A549 (cell line): ENCODE measurements at regions not wholly inside any gene's neighbourhood (a gene's known extent, or its start where the extent isn't known, plus 50 kb on each side); places are given as distances from the start of the nearest gene placed in this dataset.

ENCODE experiments used
- ATAC-seq, 2 experiments: fragments of 200-7000 bp in 1 of 2; fragments of >200 bp in 1 of 2; cut with Nextera tagmentation in 1 of 2; cut with Tn5 transposase in 1 of 2; 3 replicates each; pipeline versions ENCODE4 v1.8.0 to v1.9.1; 2018 to 2020; ENCODE audit warnings: mild to moderate bottlenecking in 1 of 2, moderate library complexity in 1 of 2
- CTCF ChIA-PET: fragments of 300-600 bp; sonication (Branson Sonifier 250); formaldehyde crosslinking; extraction: SDS; loops from one replicate; lab custom pipeline; 2021; ENCODE audit warnings: antibody characterized with exemption, inconsistent platforms; lab: Yijun Ruan, JAX
- POLR2A ChIA-PET: fragments of 350-600 bp; formaldehyde crosslinking; extraction: SDS; loops from one replicate; lab custom pipeline; 2021; ENCODE audit warnings: antibody characterized with exemption, inconsistent platforms; lab: Yijun Ruan, JAX
- DNase-seq, 2 experiments: peaks; one replicate each; pipeline versions ENCODE4 v3.0.0 to v3.0.0-alpha.2; 2011 to 2016; ENCODE audit warnings: low read depth in 1 of 2, low spot score in 1 of 2
- FAIRE-seq: peaks from 2 replicates; lab custom pipeline; 2011; peaks lifted over from hg19 to GRCh38; lab: Jason Lieb, UNC
- H3K27ac ChIP-seq, 2 experiments: fragments of >200 bp; sonication (Bioruptor Twin); formaldehyde crosslinking; 3 replicates each; pipeline ENCODE4 v1.5.1; 2016 to 2017
- H3K4me1 ChIP-seq: fragments of >200 bp; sonication (Bioruptor Twin); formaldehyde crosslinking; 3 replicates; pipeline ENCODE4 v1.6.1; 2016
- H3K4me2 ChIP-seq: fragments of >200 bp; sonication (Bioruptor Twin); formaldehyde crosslinking; 3 replicates; pipeline ENCODE4 v1.6.1; 2016
- H3K4me3 ChIP-seq: fragments of >200 bp; sonication (Bioruptor Twin); formaldehyde crosslinking; 3 replicates; pipeline ENCODE4 v1.5.1; 2016
- H3K9me3 ChIP-seq: fragments of >200 bp; sonication (Bioruptor Twin); formaldehyde crosslinking; 3 replicates; pipeline ENCODE4 v1.6.1; 2016
- BHLHE40 ChIP-seq: IDR thresholded peaks from 2 replicates; pipeline ENCODE4 v1.6.1; 2012; ENCODE audit warnings: low read depth, low read length, inconsistent platforms
- CBX2 ChIP-seq: fragments of 200-600 bp; sonication (generic); IDR thresholded peaks from 2 replicates; pipeline ENCODE4 v1.6.1; 2016; ENCODE audit warnings: low read depth, mild to moderate bottlenecking, borderline replicate concordance
- CHD2 ChIP-seq: fragments of 150-350 bp; IDR thresholded peaks from 2 replicates; pipeline ENCODE4 v1.6.1; 2014; ENCODE audit warnings: low read length; ENCODE audit not compliant: partially characterized antibody
- EP300 ChIP-seq, 2 experiments: fragments of >200 bp; sonication (Bioruptor Twin); formaldehyde crosslinking; IDR thresholded peaks; 2 replicates in 1 of 2; 3 replicates in 1 of 2; pipeline ENCODE4 v1.6.1; 2016 to 2017
- FOSL2 ChIP-seq, 2 experiments: fragments of 450-650 bp in 1 of 2; fragments of >200 bp in 1 of 2; sonication (Bioruptor Twin) in 1 of 2; formaldehyde crosslinking; IDR thresholded peaks; 2 replicates each; pipeline versions ENCODE4 v1.5.0 to v1.6.1; 2016 to 2020; ENCODE audit warnings: mild to moderate bottlenecking in 1 of 2, moderate library complexity in 1 of 2
- FOXS1 ChIP-seq: fragments of 250-450 bp; sonication (Bioruptor Pico); IDR thresholded peaks from 2 replicates; pipeline ENCODE4 v1.5.0; 2020; ENCODE audit warnings: mild to moderate bottlenecking, moderate library complexity
- JUNB ChIP-seq: fragments of >200 bp; sonication (Bioruptor Twin); formaldehyde crosslinking; IDR thresholded peaks from 2 replicates; pipeline ENCODE4 v1.6.1; 2016
- KDM1A ChIP-seq: fragments of 200-600 bp; sonication (generic); IDR thresholded peaks from 2 replicates; pipeline ENCODE4 v1.6.1; 2016; ENCODE audit warnings: low read depth, mild to moderate bottlenecking
- KDM5A ChIP-seq: fragments of 200-600 bp; sonication (generic); IDR thresholded peaks from 2 replicates; pipeline ENCODE4 v1.6.1; 2016; ENCODE audit warnings: antibody characterized with exemption, mild to moderate bottlenecking
- MAFK ChIP-seq: fragments of 450-650 bp; IDR thresholded peaks from 2 replicates; pipeline ENCODE4 v1.6.1; 2014; ENCODE audit not compliant: partially characterized antibody
- MAZ ChIP-seq: fragments of 150-350 bp; IDR thresholded peaks from 2 replicates; pipeline ENCODE4 v1.6.1; 2014; ENCODE audit warnings: antibody characterized with exemption, low read depth, low read length, borderline replicate concordance
- POLR2AphosphoS2 ChIP-seq: conservative IDR thresholded peaks from 2 replicates; pipeline ENCODE4 v1.6.1; 2012; ENCODE audit warnings: low read length, improper control_type of control experiment, inconsistent platforms
- RAD21 ChIP-seq, 2 experiments: fragments of >200 bp in 1 of 2; sonication (Bioruptor Twin) in 1 of 2; formaldehyde crosslinking in 1 of 2; IDR thresholded peaks in 1 of 2; conservative IDR thresholded peaks in 1 of 2; 2 replicates in 1 of 2; 3 replicates in 1 of 2; pipeline ENCODE4 v1.6.1; 2012 to 2018; ENCODE audit warnings: inconsistent platforms in 1 of 2
- RARB ChIP-seq: fragments of 250-450 bp; sonication (Bioruptor Pico); IDR thresholded peaks from 2 replicates; pipeline ENCODE4 v1.8.0; 2021; ENCODE audit warnings: mild to moderate bottlenecking, moderate library complexity
- RCOR1 ChIP-seq: fragments of 150-350 bp; IDR thresholded peaks from 2 replicates; pipeline ENCODE4 v1.6.1; 2014; ENCODE audit warnings: antibody characterized with exemption, low read length, low read depth
- RFX5 ChIP-seq: fragments of 450-650 bp; IDR thresholded peaks from 2 replicates; pipeline ENCODE4 v1.7.1; 2014; ENCODE audit warnings: antibody characterized with exemption, mild to moderate bottlenecking, moderate library complexity
- SMC3 ChIP-seq: fragments of >200 bp; sonication (Bioruptor Twin); formaldehyde crosslinking; IDR thresholded peaks from 3 replicates; pipeline ENCODE4 v1.6.1; 2018; ENCODE audit warnings: inconsistent platforms
- SREBF2 ChIP-seq: fragments of 450-650 bp; IDR thresholded peaks from 2 replicates; pipeline ENCODE4 v1.6.1; 2014; ENCODE audit warnings: mild to moderate bottlenecking, moderate library complexity
- TP53 ChIP-seq: fragments of 250-450 bp; sonication (Bioruptor Pico); IDR thresholded peaks from 2 replicates; pipeline ENCODE4 v1.5.0; 2021; ENCODE audit warnings: mild to moderate bottlenecking, moderate library complexity
- ZNF302 ChIP-seq: fragments of 250-450 bp; sonication (Bioruptor Pico); IDR thresholded peaks from 2 replicates; pipeline ENCODE4 v1.9.0; 2021; ENCODE audit warnings: inconsistent platforms, mild to moderate bottlenecking, moderate library complexity
- ZSCAN20 ChIP-seq: fragments of 250-450 bp; sonication (Bioruptor Pico); IDR thresholded peaks from 2 replicates; pipeline ENCODE4 v1.8.0; 2022; ENCODE audit warnings: mild to moderate bottlenecking, moderate library complexity
- WGBS: methylation state at CpG from one replicate; pipeline ENCODE4 v1.1.6; 2017; ENCODE audit errors: missing lambda C conversion rate; 5-methylcytosine and 5-hydroxymethylcytosine counted together
- TF ChIP-seq, protein P1 (sequence below): IDR thresholded peaks from 2 replicates; pipeline ENCODE4 v1.6.1; 2012
- TF ChIP-seq, protein P2 (sequence below): fragments of 250-450 bp; sonication (Bioruptor Pico); IDR thresholded peaks from 2 replicates; pipeline ENCODE4 v1.5.0; 2020; ENCODE audit warnings: low read depth, mild to moderate bottlenecking, moderate library complexity

DNA sequence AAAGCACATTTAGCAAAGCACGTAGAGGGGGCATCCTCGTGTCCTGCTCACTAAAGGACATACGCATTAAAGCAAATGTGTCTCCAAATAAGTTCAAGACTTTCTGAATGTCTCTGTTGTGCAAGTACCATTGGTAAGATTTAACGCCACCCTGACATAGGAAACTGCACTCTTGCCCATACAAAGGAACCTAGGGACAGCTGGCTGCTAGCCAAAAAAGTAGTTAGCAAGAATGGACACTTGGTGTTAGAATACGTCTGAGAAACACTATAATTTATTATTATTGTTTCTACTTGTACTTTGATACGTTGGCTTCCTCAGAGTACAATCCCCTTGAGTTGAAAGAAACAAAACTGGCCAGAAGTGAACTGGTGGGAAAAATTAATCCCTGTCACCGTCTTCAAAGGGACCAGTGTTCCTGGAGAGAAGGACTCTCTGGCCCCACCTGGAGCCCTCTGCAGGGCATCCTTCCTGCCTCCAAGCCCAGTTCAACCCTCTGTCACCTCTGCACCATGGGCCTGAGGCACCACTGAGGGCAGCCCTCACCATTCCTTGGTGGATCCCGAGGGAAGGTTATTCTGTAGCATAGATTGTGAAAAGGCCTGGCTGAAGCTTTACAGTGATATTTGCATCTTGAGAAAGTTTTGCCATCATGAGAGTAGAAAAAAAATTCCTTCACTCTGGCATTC, 51.4 kb upstream of the APCDD1 start:
- ChIA-PET POLR2A (no interaction called here), CTCF (no interaction called here)
- TF ChIP-seq JUNB = no peak
- no peak for TF ChIP-seq MAFK
- no peak for TF ChIP-seq MAZ
- no peak for TF ChIP-seq TP53 (CRISPR knock-in tag)
- no peak for TF ChIP-seq CHD2
- no peak for TF ChIP-seq RAD21 (conservative IDR thresholded peaks at IDR 0.05 in 1 of 2, IDR thresholded peaks at IDR 0.05 in 1 of 2)
- TF ChIP-seq SMC3 = no peak
- TF ChIP-seq POLR2AphosphoS2 = no peak
- no peaks in the 10 kb centered on the region for H3K9me3 ChIP-seq
- WGBS = 36% methylated on average over 8 of the region's 8 CpGs
- no peak overlapping the region for H3K27ac ChIP-seq
- no peak for ATAC-seq
- no peak overlapping the region for H3K4me3 ChIP-seq
- no peaks in the 10 kb centered on the region for H3K4me1 ChIP-seq
- no peak for DNase-seq
- FAIRE-seq = no peak
- H3K4me2 ChIP-seq = no peak overlapping the region

DNA sequence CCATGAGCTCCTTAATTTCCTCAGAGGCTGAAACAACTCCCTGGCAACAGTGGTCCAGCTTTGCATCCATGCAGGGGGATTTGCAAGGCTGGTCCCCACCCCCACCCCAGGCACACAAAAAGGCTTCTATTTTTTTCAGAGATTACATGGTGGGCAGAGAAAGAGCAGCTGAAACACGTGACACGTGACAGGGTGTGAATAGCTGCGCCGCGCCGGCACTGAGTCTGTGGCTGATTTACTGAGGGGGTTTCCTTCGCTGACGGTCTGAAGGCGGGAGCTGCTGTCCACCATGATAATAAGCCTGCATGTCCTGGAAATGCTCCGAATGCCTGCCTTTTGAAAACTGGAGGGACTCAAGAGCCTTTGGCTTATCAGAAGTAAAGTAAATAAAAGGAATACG, 50.7 kb upstream of the APCDD1 start:
- TF ChIP-seq ZNF302 (no peak), EP300 (IDR thresholded peaks at IDR 0.05) (no peak), JUNB (no peak), KDM5A (no peak), CBX2 (no peak), BHLHE40 (no peak), FOSL2 (IDR thresholded peaks at IDR 0.05) (no peak), FOSL2 (CRISPR knock-in tag; IDR thresholded peaks at IDR 0.05) (no peak), CHD2 (no peak), SREBF2 (no peak)
- no peaks in the 10 kb centered on the region for H3K9me3 ChIP-seq
- no peak overlapping the region for H3K27ac ChIP-seq
- ChIA-PET POLR2A (no interaction called here), CTCF (no interaction called here)
- H3K4me2 ChIP-seq = no peak overlapping the region
- WGBS = 63% methylated on average over 11 of the region's 11 CpGs
- no peak for FAIRE-seq
- DNase-seq = no peak
- no peak for ATAC-seq
- no peak overlapping the region for H3K4me3 ChIP-seq
- no peaks in the 10 kb centered on the region for H3K4me1 ChIP-seq

DNA sequence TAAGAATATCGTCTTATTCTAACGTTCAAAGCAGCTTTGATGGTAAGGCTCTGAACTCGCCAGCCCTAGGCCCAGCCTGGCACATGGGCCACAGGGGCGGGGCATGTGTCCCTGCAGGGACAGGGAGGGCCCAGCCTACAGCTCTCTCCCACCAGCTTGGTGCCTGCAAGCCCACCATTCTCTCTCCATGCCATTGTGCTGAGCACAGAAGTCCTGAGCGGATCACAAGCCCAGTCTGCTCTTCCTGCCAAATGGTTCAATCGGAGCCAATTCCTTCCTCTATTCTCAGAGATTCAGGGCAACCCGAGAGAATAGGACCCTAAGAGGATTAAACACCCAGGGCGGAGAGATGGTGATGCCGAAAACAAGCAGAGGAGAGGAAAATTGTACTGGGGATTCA, 50.3 kb upstream of the APCDD1 start:
- H3K4me3 ChIP-seq = no peak overlapping the region
- H3K27ac ChIP-seq = no peak overlapping the region
- no peaks in the 10 kb centered on the region for H3K4me1 ChIP-seq
- DNase-seq (no peak), ATAC-seq (no peak), FAIRE-seq (no peak)
- no peak for TF ChIP-seq FOXS1 (CRISPR knock-in tag)
- TF ChIP-seq MAFK = no peak
- TF ChIP-seq RFX5 = no peak
- TF ChIP-seq KDM1A = no peak
- TF ChIP-seq, protein P1, sequence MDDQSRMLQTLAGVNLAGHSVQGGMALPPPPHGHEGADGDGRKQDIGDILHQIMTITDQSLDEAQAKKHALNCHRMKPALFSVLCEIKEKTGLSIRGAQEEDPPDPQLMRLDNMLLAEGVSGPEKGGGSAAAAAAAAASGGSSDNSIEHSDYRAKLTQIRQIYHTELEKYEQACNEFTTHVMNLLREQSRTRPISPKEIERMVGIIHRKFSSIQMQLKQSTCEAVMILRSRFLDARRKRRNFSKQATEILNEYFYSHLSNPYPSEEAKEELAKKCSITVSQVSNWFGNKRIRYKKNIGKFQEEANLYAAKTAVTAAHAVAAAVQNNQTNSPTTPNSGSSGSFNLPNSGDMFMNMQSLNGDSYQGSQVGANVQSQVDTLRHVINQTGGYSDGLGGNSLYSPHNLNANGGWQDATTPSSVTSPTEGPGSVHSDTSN = no peak
- TF ChIP-seq ZSCAN20 = no peak
- no peak for TF ChIP-seq RCOR1
- TF ChIP-seq RARB (CRISPR knock-in tag) = no peak
- TF ChIP-seq SMC3 = no peak
- TF ChIP-seq, protein P2, sequence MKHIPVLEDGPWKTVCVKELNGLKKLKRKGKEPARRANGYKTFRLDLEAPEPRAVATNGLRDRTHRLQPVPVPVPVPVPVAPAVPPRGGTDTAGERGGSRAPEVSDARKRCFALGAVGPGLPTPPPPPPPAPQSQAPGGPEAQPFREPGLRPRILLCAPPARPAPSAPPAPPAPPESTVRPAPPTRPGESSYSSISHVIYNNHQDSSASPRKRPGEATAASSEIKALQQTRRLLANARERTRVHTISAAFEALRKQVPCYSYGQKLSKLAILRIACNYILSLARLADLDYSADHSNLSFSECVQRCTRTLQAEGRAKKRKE = no peak
- no peak overlapping the region for H3K4me2 ChIP-seq
- 53% methylated on average over 9 of the region's 9 CpGs for WGBS
- CTCF ChIA-PET = no interaction called here
- no peaks in the 10 kb centered on the region for H3K9me3 ChIP-seq
- POLR2A ChIA-PET = no interaction called here
